RWPE2 (cell line): ENCODE measurements at regions not wholly inside any gene's neighbourhood (a gene's known extent, or its start where the extent isn't known, plus 50 kb on each side); places are given as distances from the start of the nearest gene placed in this dataset.

Experiments used
- ATAC-seq: fragments of 200-7000 bp; cut with Tn5 transposase; 3 replicates; pipeline ENCODE4 v1.9.1; 2021; ENCODE audit warnings: low read depth
- DNase-seq: peaks from one replicate; pipeline ENCODE4 v3.0.0-alpha.2; 2020; ENCODE audit warnings: low spot score
- H3K27ac ChIP-seq: fragments of 450-650 bp; 2 replicates; pipeline ENCODE4 v1.5.1; 2017; ENCODE audit warnings: mild to moderate bottlenecking; ENCODE audit not compliant: poor library complexity, severe bottlenecking
- H3K27me3 ChIP-seq: fragments of 250-450 bp; sonication (Bioruptor Pico); 2 replicates; pipeline ENCODE4 v1.5.1; 2021; ENCODE audit warnings: mild to moderate bottlenecking, moderate library complexity; ENCODE audit not compliant: insufficient read depth, poor library complexity, severe bottlenecking
- H3K36me3 ChIP-seq: fragments of 250-450 bp; sonication (Bioruptor Pico); 2 replicates; pipeline ENCODE4 v1.5.1; 2020; ENCODE audit warnings: low read depth, mild to moderate bottlenecking, moderate library complexity
- H3K4me1 ChIP-seq: fragments of 250-450 bp; sonication (Bioruptor Pico); 2 replicates; pipeline ENCODE4 v1.5.1; 2021; ENCODE audit warnings: mild to moderate bottlenecking, moderate library complexity; ENCODE audit not compliant: insufficient read depth, poor library complexity, severe bottlenecking
- H3K4me3 ChIP-seq: fragments of 250-450 bp; sonication (Bioruptor Pico); 2 replicates; pipeline ENCODE4 v1.5.1; 2021; ENCODE audit warnings: mild to moderate bottlenecking, moderate library complexity; ENCODE audit not compliant: severe bottlenecking
- H3K9me3 ChIP-seq: fragments of 250-450 bp; sonication (Bioruptor Pico); 2 replicates; pipeline ENCODE4 v1.5.1; 2021; ENCODE audit warnings: mild to moderate bottlenecking, moderate library complexity; ENCODE audit not compliant: severe bottlenecking
- CTCF ChIP-seq: fragments of 450-650 bp; IDR thresholded peaks from one replicate; pipeline ENCODE4 v1.5.1; 2017; ENCODE audit warnings: mild to moderate bottlenecking, moderate library complexity; ENCODE audit not compliant: poor library complexity, severe bottlenecking

GRCh38 chr11:71357414-71357813, 90.8 kb downstream of the DHCR7 start:
- H3K4me3 ChIP-seq, result no peak overlapping the region
- H3K4me1 ChIP-seq, result no peaks in the 10 kb centered on the region
- no peak for TF ChIP-seq CTCF
- no peaks in the 10 kb centered on the region for H3K27me3 ChIP-seq
- ATAC-seq, result no peak
- H3K9me3 ChIP-seq, result no peaks in the 10 kb centered on the region
- DNase-seq, result no peak
- H3K27ac ChIP-seq, result no peak overlapping the region
- no peaks in the 10 kb centered on the region for H3K36me3 ChIP-seq

- H3K27ac ChIP-seq, result no peak overlapping the region
- ATAC-seq (no peak), DNase-seq (no peak)
- H3K9me3 ChIP-seq, result no peaks in the 10 kb centered on the region
- H3K36me3 ChIP-seq, result no peaks in the 10 kb centered on the region
- H3K4me1 ChIP-seq, result no peaks in the 10 kb centered on the region
- TF ChIP-seq CTCF, result no peak
- no peak overlapping the region for H3K4me3 ChIP-seq
- no peaks in the 10 kb centered on the region for H3K27me3 ChIP-seq
Observed at GRCh38 chr11:71356904-71357303, 91.3 kb downstream of the DHCR7 start.

GRCh38 chr11:71356280-71356876, 91.8 kb downstream of the DHCR7 start:
- Histone ChIP-seq H3K27ac (no peak overlapping the region), H3K4me1 (no peaks in the 10 kb centered on the region), H3K27me3 (no peaks in the 10 kb centered on the region), H3K36me3 (no peaks in the 10 kb centered on the region), H3K9me3 (no peaks in the 10 kb centered on the region), H3K4me3 (no peak overlapping the region)
- DNase-seq (no peak), ATAC-seq (no peak)
- no peak for TF ChIP-seq CTCF

- no peak for TF ChIP-seq CTCF
- Histone ChIP-seq H3K36me3 (no peaks in the 10 kb centered on the region), H3K27ac (no peak overlapping the region), H3K27me3 (no peaks in the 10 kb centered on the region), H3K4me1 (no peaks in the 10 kb centered on the region), H3K4me3 (no peak overlapping the region), H3K9me3 (no peaks in the 10 kb centered on the region)
- ATAC-seq (no peak), DNase-seq (no peak)
Observed at GRCh38 chr11:71355281-71355680, 92.9 kb downstream of the DHCR7 start.

- no peaks in the 10 kb centered on the region for H3K9me3 ChIP-seq
- no peak overlapping the region for H3K4me3 ChIP-seq
- no peak overlapping the region for H3K27ac ChIP-seq
- ATAC-seq, result no peak
- TF ChIP-seq CTCF, result no peak
- DNase-seq, result no peak
- no peaks in the 10 kb centered on the region for H3K4me1 ChIP-seq
- H3K36me3 ChIP-seq, result no peaks in the 10 kb centered on the region
- H3K27me3 ChIP-seq, result no peaks in the 10 kb centered on the region
Observed at GRCh38 chr11:71354394-71355105, 93.6 kb downstream of the DHCR7 start.
